B cell (primary cell): ENCODE measurements at regions not wholly inside any gene's neighbourhood (a gene's known extent, or its start where the extent isn't known, plus 50 kb on each side); places are given as distances from the start of the nearest gene placed in this dataset.

Source experiments
- CTCF ChIP-seq: fragments of 200-600 bp; IDR thresholded peaks from one replicate; pipeline ENCODE4 v1.8.0; 2022; ENCODE audit warnings: antibody characterized with exemption, mild to moderate bottlenecking
- EZH2 ChIP-seq: IDR thresholded peaks from 2 replicates; pipeline ENCODE4 v1.6.1; 2012; ENCODE audit warnings: borderline replicate concordance, low read depth, mild to moderate bottlenecking, moderate library complexity, low read length; ENCODE audit not compliant: insufficient read depth, poor library complexity, severe bottlenecking

- TF ChIP-seq CTCF (no peak), EZH2 (no peak)
These were observed 529.2 kb downstream of the EBF1 start for GRCh38 chr5:158570502-158570901.
